ENCODE measurements at regions not wholly inside any gene's neighbourhood (a gene's known extent, or its start where the extent isn't known, plus 50 kb on each side); places are given as distances from the start of the nearest gene placed in this dataset.

DNA sequence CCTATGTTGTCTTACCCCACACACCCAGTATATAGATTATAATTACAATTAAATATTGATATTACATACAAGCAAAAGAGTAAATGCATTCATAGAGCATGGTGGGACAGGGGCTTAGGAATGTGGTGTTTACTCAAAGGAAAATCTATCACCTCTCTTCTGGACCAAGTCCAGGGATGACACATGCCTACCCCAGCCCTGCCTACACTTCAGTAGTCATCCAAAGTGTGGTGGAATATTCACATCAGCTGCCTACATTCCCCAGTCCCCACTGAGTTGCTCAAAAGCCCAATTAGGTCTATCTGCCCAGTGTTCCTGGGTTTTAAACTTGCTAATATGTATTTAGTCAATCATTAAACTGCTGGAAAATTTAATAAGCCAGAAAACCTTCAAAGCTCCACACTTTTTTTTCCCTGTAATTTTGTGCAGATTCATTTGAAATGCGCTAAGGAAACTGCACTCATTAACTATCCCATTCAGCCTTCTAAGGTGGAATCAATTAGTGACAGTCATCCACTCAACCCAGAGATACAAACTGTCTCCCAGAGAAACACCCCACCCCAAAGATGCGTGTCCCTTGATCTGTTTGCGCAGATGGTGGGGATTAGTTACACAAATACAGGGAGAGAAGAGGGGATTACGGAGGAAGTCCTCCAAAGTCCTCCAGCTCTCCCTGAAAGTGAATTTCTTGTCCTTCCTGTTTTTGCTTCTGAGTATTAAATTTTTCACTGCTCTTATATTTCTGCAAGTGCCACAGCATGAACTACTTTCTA is 91.7 kb upstream of the KDR start:
- no peaks in the 10 kb centered on the region for H3K27me3 Mint-ChIP-seq (ENCODE audit: unreplicated experiment)
- TF ChIP-seq, protein P1, sequence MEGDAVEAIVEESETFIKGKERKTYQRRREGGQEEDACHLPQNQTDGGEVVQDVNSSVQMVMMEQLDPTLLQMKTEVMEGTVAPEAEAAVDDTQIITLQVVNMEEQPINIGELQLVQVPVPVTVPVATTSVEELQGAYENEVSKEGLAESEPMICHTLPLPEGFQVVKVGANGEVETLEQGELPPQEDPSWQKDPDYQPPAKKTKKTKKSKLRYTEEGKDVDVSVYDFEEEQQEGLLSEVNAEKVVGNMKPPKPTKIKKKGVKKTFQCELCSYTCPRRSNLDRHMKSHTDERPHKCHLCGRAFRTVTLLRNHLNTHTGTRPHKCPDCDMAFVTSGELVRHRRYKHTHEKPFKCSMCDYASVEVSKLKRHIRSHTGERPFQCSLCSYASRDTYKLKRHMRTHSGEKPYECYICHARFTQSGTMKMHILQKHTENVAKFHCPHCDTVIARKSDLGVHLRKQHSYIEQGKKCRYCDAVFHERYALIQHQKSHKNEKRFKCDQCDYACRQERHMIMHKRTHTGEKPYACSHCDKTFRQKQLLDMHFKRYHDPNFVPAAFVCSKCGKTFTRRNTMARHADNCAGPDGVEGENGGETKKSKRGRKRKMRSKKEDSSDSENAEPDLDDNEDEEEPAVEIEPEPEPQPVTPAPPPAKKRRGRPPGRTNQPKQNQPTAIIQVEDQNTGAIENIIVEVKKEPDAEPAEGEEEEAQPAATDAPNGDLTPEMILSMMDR (IDR thresholded peaks at IDR 0.05; ENCODE audit: unreplicated experiment): no peak
- no peak overlapping the region for H3K4me3 Mint-ChIP-seq (ENCODE audit: low read depth, unreplicated experiment)
- H3K27ac Mint-ChIP-seq (ENCODE audit: unreplicated experiment): no peak overlapping the region
- BruUV-seq (replicated peaks): no TSS peak
- H3K4me1 Mint-ChIP-seq (ENCODE audit: low read depth, unreplicated experiment): peaks cover 9% of the 10 kb centered on the region
- no peaks in the 10 kb centered on the region for H3K36me3 Mint-ChIP-seq (ENCODE audit: insufficient read depth, unreplicated experiment)
- intact Hi-C loops (cut with micrococcal nuclease; ENCODE audit: unreplicated experiment): no loop called here
- DNase-seq: no peak
- CTCF ChIA-PET: interaction anchor here (1.6 kb wide), 1 partner anchor 33 kb away, joined by 3 read pairs; no protein-coding TSS in a partner anchor
- no peaks in the 10 kb centered on the region for H3K9me3 Mint-ChIP-seq (ENCODE audit: low read depth, unreplicated experiment)

DNA sequence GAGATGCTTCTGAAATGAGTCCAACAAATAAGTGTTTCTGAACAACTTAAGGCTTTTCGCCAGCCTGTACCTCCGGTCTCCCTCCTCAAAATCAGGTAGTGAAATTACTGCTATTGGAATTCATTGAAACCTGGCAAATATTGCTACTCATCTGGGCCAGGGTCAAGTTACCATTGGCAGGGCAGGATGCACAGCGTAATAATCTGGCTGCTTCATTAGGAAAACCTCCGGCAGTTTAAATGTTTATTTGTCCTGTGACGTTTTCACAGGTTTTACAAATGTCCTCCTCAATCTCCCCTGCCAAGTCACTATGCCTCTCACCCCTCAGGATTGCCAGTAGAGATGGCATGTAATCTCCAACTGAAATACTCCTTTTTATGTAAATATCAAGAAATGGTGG is 92.6 kb upstream of the KDR start:
- Mint-ChIP-seq H3K4me1 (ENCODE audit: low read depth, unreplicated experiment) (peaks cover 9% of the 10 kb centered on the region), H3K27ac (ENCODE audit: unreplicated experiment) (no peak overlapping the region), H3K9me3 (ENCODE audit: low read depth, unreplicated experiment) (no peaks in the 10 kb centered on the region), H3K4me3 (ENCODE audit: low read depth, unreplicated experiment) (no peak overlapping the region), H3K36me3 (ENCODE audit: insufficient read depth, unreplicated experiment) (no peaks in the 10 kb centered on the region), H3K27me3 (ENCODE audit: unreplicated experiment) (no peaks in the 10 kb centered on the region)
- CTCF ChIA-PET: no interaction called here
- intact Hi-C loops (cut with micrococcal nuclease; ENCODE audit: unreplicated experiment): no loop called here
- TF ChIP-seq, protein P1 (IDR thresholded peaks at IDR 0.05; ENCODE audit: unreplicated experiment): no peak
- no TSS peak for BruUV-seq (replicated peaks)
- DNase-seq: no peak

DNA sequence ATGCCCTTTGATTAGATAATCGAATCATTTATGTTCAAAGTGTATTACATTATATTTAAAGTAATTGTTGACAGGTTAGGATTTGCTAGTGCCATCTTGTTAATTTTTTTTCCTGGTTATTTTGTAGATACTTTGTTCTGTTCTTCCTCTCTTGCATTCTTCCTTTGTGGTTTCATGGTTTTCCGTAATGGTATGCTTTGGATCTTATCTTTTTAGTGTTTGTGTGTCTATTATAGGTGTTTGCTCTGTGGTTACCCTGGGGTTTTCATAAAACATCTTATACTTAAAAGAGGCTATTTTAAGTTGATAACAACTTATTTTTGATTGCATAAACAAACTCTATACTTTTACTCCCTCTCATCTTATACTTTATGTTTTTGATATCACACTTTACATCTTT is 108.2 kb upstream of the SRD5A3 start:
- CTCF ChIA-PET: interaction anchor here (0.6 to 0.7 kb wide), 2 partner anchors 169 to 198 kb away, joined by 3 to 4 read pairs; no protein-coding TSS in a partner anchor
- Mint-ChIP-seq H3K27me3 (ENCODE audit: unreplicated experiment) (peaks cover 13% of the 10 kb centered on the region), H3K4me1 (ENCODE audit: low read depth, unreplicated experiment) (no peaks in the 10 kb centered on the region), H3K27ac (ENCODE audit: unreplicated experiment) (no peak overlapping the region), H3K4me3 (ENCODE audit: low read depth, unreplicated experiment) (no peak overlapping the region), H3K9me3 (ENCODE audit: low read depth, unreplicated experiment) (peaks cover 13% of the 10 kb centered on the region), H3K36me3 (ENCODE audit: insufficient read depth, unreplicated experiment) (no peaks in the 10 kb centered on the region)
- BruUV-seq (replicated peaks): no TSS peak
- TF ChIP-seq, protein P1 (IDR thresholded peaks at IDR 0.05; ENCODE audit: unreplicated experiment): no peak
- DNase-seq: no peak
- intact Hi-C loops (cut with micrococcal nuclease; ENCODE audit: unreplicated experiment): no loop called here

DNA sequence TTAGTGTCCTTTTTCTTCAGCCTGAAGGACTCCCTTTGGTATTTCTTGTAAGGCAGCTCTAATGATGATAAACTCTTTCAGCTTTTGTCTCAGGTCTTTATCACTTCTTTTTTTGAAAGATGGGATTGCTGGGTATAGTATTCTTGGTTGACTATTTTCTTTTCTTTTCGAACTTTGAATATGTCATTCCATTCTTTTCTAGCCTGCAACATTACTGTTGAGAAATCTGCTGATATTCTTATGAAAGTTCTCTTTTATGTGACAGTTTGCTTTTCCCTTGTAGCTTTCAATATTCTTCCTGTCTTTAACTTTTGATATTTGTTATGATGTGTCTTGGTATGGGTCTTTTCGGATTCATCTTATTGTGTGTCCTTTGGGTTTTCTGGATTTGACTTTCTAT is 107.6 kb upstream of the SRD5A3 start:
- Mint-ChIP-seq H3K9me3 (ENCODE audit: low read depth, unreplicated experiment) (peaks cover 12% of the 10 kb centered on the region), H3K36me3 (ENCODE audit: insufficient read depth, unreplicated experiment) (no peaks in the 10 kb centered on the region), H3K27me3 (ENCODE audit: unreplicated experiment) (peaks cover 7% of the 10 kb centered on the region), H3K27ac (ENCODE audit: unreplicated experiment) (no peak overlapping the region), H3K4me3 (ENCODE audit: low read depth, unreplicated experiment) (no peak overlapping the region), H3K4me1 (ENCODE audit: low read depth, unreplicated experiment) (no peaks in the 10 kb centered on the region)
- TF ChIP-seq, protein P1 (IDR thresholded peaks at IDR 0.05; ENCODE audit: unreplicated experiment): no peak
- BruUV-seq (replicated peaks): no TSS peak
- intact Hi-C loops (cut with micrococcal nuclease; ENCODE audit: unreplicated experiment): no loop called here
- DNase-seq: no peak
- CTCF ChIA-PET: interaction anchor here (0.6 kb wide), 1 partner anchor 199 kb away, joined by 4 read pairs; no protein-coding TSS in a partner anchor
